H1 (cell line): ENCODE measurements at regions not wholly inside any gene's neighbourhood (a gene's known extent, or its start where the extent isn't known, plus 50 kb on each side); places are given as distances from the start of the nearest gene placed in this dataset.

ENCODE experiments used
- CTCF ChIA-PET: fragments of 300-600 bp; sonication (Branson Sonifier 250); formaldehyde crosslinking; loops from one replicate; lab custom pipeline; 2021; ENCODE audit not compliant: partially characterized antibody; lab: Charles Lee
- POLR2A ChIA-PET: fragments of 300-600 bp; sonication (Branson Sonifier 250); formaldehyde crosslinking; loops from one replicate; lab custom pipeline; 2021; ENCODE audit warnings: inconsistent platforms; ENCODE audit not compliant: partially characterized antibody; lab: Charles Lee
- DNase-seq, 2 experiments: peaks; one replicate each; pipeline versions ENCODE4 v3.0.0 to v3.0.0-alpha.2; 2010 to 2022; ENCODE audit warnings: low spot score in 2 of 2, low read depth in 1 of 2, mixed read lengths in 1 of 2
- FAIRE-seq: peaks from 2 replicates; lab custom pipeline; 2011; peaks lifted over from hg19 to GRCh38; lab: Jason Lieb, UNC
- H2AFZ ChIP-seq: 2 replicates; pipeline ENCODE4 v1.8.1; 2012; ENCODE audit warnings: low read length, inconsistent platforms
- H2AK5ac ChIP-seq: 2 replicates; pipeline ENCODE4 v1.6.1; 2013; ENCODE audit warnings: low read depth, low read length
- H2BK120ac ChIP-seq: replicated peaks from 2 replicates; pipeline ENCODE3; 2013; ENCODE audit warnings: low read depth, low read length, inconsistent platforms
- H2BK12ac ChIP-seq: 2 replicates; pipeline ENCODE4 v1.6.1; 2013; ENCODE audit warnings: low read depth, low read length
- H2BK15ac ChIP-seq: 2 replicates; pipeline ENCODE4 v1.6.1; 2013; ENCODE audit warnings: low read length
- H2BK20ac ChIP-seq: 2 replicates; pipeline ENCODE4 v1.6.1; 2013; ENCODE audit warnings: low read length
- H2BK5ac ChIP-seq: 2 replicates; pipeline ENCODE4 v1.6.1; 2013; ENCODE audit warnings: low read depth, low read length
- H3K14ac ChIP-seq: 2 replicates; pipeline ENCODE4 v1.6.1; 2013; ENCODE audit warnings: inconsistent platforms; ENCODE audit not compliant: insufficient read length
- H3K18ac ChIP-seq: 2 replicates; pipeline ENCODE4 v1.6.1; 2013; ENCODE audit warnings: low read length; ENCODE audit errors: extremely low read depth
- H3K23ac ChIP-seq: 2 replicates; pipeline ENCODE4 v1.6.1; 2013; ENCODE audit warnings: inconsistent platforms; ENCODE audit not compliant: insufficient read length
- H3K23me2 ChIP-seq: 2 replicates; pipeline ENCODE4 v1.6.1; 2013; ENCODE audit warnings: low read depth, low read length
- H3K27ac ChIP-seq: 2 replicates; pipeline ENCODE4 v1.6.1; 2011; ENCODE audit warnings: low read depth, low read length, inconsistent platforms
- H3K27me3 ChIP-seq, 4 experiments: replicated peaks in 1 of 4; 1 replicate in 1 of 4; 2 replicates in 3 of 4; pipeline versions ENCODE4 v1.6.1 to v1.8.1; 2011 to 2013; ENCODE audit warnings: low read length in 3 of 4, mild to moderate bottlenecking in 3 of 4, inconsistent platforms in 2 of 4, mixed read lengths in 2 of 4, moderate library complexity in 1 of 4; ENCODE audit not compliant: control insufficient read depth in 3 of 4, insufficient read depth in 3 of 4; ENCODE audit errors: extremely low read depth in 1 of 4
- H3K36me3 ChIP-seq, 4 experiments: 2 replicates each; pipeline versions ENCODE4 v1.6.1 to v1.8.1; 2011 to 2013; ENCODE audit warnings: mild to moderate bottlenecking in 4 of 4, low read length in 3 of 4, moderate library complexity in 2 of 4, control low read depth in 1 of 4, inconsistent platforms in 1 of 4; ENCODE audit not compliant: insufficient read depth in 4 of 4, control insufficient read depth in 2 of 4
- H3K4ac ChIP-seq: replicated peaks from 2 replicates; pipeline ENCODE3; 2013; ENCODE audit warnings: low read length, low read depth, mixed read lengths, inconsistent platforms; ENCODE audit not compliant: insufficient read length
- H3K4me1 ChIP-seq, 4 experiments: replicated peaks in 1 of 4; 1 replicate in 1 of 4; 2 replicates in 3 of 4; pipeline versions ENCODE4 v1.6.1 to v1.8.1; 2011 to 2013; ENCODE audit warnings: low read length in 3 of 4, inconsistent platforms in 2 of 4, mixed read lengths in 1 of 4; ENCODE audit not compliant: insufficient read depth in 4 of 4, control insufficient read depth in 3 of 4
- H3K4me2 ChIP-seq, 2 experiments: 2 replicates each; pipeline versions ENCODE4 v1.6.1 to v1.8.1; 2011 to 2013; ENCODE audit warnings: low read depth in 2 of 2, low read length in 2 of 2, control low read depth in 1 of 2, inconsistent platforms in 1 of 2, mild to moderate bottlenecking in 1 of 2; ENCODE audit not compliant: insufficient read depth in 1 of 2
- H3K4me3 ChIP-seq, 4 experiments: fragments of 200-600, 300-600 bp in 1 of 4; sonication (generic), shearing (Covaris generic), sonication (Bioruptor Twin) in 1 of 4; 2 replicates each; pipeline versions ENCODE4 v1.5.1 to v1.8.1; 2011 to 2016; ENCODE audit warnings: low read length in 4 of 4, low read depth in 3 of 4, control low read depth in 2 of 4, inconsistent platforms in 2 of 4, mild to moderate bottlenecking in 2 of 4, mixed read lengths in 1 of 4, moderate library complexity in 1 of 4; ENCODE audit not compliant: insufficient read depth in 2 of 4; ENCODE audit errors: extremely low read depth in 1 of 4
- H3K56ac ChIP-seq: replicated peaks from 2 replicates; pipeline ENCODE3; 2013; ENCODE audit warnings: low read depth, mild to moderate bottlenecking, mixed read lengths, low read length, inconsistent platforms; ENCODE audit not compliant: insufficient read length
- H3K79me1 ChIP-seq: 2 replicates; pipeline ENCODE4 v1.6.1; 2013; ENCODE audit warnings: low read depth, low read length, control low read depth
- H3K79me2 ChIP-seq, 2 experiments: 2 replicates each; pipeline versions ENCODE4 v1.6.1 to v1.8.1; 2012 to 2013; ENCODE audit warnings: low read length in 2 of 2, mild to moderate bottlenecking in 2 of 2, inconsistent platforms in 1 of 2; ENCODE audit not compliant: insufficient read depth in 2 of 2, control insufficient read depth in 1 of 2
- H3K9ac ChIP-seq, 4 experiments: replicated peaks in 1 of 4; 1 replicate in 1 of 4; 2 replicates in 3 of 4; pipeline versions ENCODE4 v1.6.1 to v1.8.1; 2011 to 2013; ENCODE audit warnings: low read depth in 3 of 4, low read length in 3 of 4, control low read depth in 2 of 4, mild to moderate bottlenecking in 2 of 4, moderate library complexity in 2 of 4, inconsistent platforms in 1 of 4; ENCODE audit errors: extremely low read depth in 1 of 4
- H3K9me3 ChIP-seq, 2 experiments: 2 replicates each; pipeline versions ENCODE4 v1.6.1 to v1.8.1; 2012 to 2013; ENCODE audit warnings: mild to moderate bottlenecking in 2 of 2, moderate library complexity in 2 of 2, control low read depth in 1 of 2, inconsistent platforms in 1 of 2, low read depth in 1 of 2, low read length in 1 of 2, mixed read lengths in 1 of 2; ENCODE audit not compliant: insufficient read depth in 2 of 2
- H4K20me1 ChIP-seq, 2 experiments: replicated peaks in 1 of 2; 2 replicates each; pipeline versions ENCODE3 to v1.8.1; 2011 to 2013; ENCODE audit warnings: inconsistent platforms in 2 of 2, low read length in 2 of 2, mild to moderate bottlenecking in 1 of 2; ENCODE audit not compliant: insufficient read depth in 2 of 2, control insufficient read depth in 1 of 2
- H4K5ac ChIP-seq: 2 replicates; pipeline ENCODE4 v1.6.1; 2013; ENCODE audit warnings: low read length, low read depth, mixed read lengths, inconsistent platforms; ENCODE audit not compliant: insufficient read length
- H4K8ac ChIP-seq: 2 replicates; pipeline ENCODE4 v1.8.0; 2013; ENCODE audit warnings: mild to moderate bottlenecking, moderate library complexity, low read length, inconsistent platforms; ENCODE audit not compliant: insufficient read depth; ENCODE audit errors: extremely low read depth
- H4K91ac ChIP-seq: replicated peaks from 2 replicates; pipeline ENCODE3; 2013; ENCODE audit warnings: low read length, mixed read lengths, inconsistent platforms; ENCODE audit not compliant: insufficient read length
- CBX5 ChIP-seq: fragments of 300-800, 300-1000 bp; sonication (generic); IDR thresholded peaks from 2 replicates; pipeline ENCODE4 v1.7.1; 2016; ENCODE audit warnings: antibody characterized with exemption, low read length, low read depth
- CTCF ChIP-seq, 3 experiments: IDR thresholded peaks; 1 replicate in 2 of 3; 2 replicates in 1 of 3; pipeline versions ENCODE4 v1.5.1 to v1.6.1; 2011; ENCODE audit warnings: low read length in 3 of 3, mild to moderate bottlenecking in 3 of 3, inconsistent platforms in 2 of 3, low read depth in 1 of 3, moderate library complexity in 1 of 3; ENCODE audit not compliant: insufficient read depth in 1 of 3; ENCODE audit errors: control extremely low read depth in 1 of 3
- EP300 ChIP-seq, 2 experiments: IDR thresholded peaks; 1 replicate in 1 of 2; 2 replicates in 1 of 2; pipeline ENCODE4 v1.6.1; 2011 to 2012; ENCODE audit warnings: low read depth in 2 of 2, low read length in 2 of 2, mild to moderate bottlenecking in 2 of 2, borderline replicate concordance in 1 of 2, inconsistent platforms in 1 of 2, moderate library complexity in 1 of 2
- FOSL1 ChIP-seq: IDR thresholded peaks from 2 replicates; pipeline ENCODE4 v1.6.1; 2011; ENCODE audit warnings: mild to moderate bottlenecking, low read depth, low read length, moderate library complexity; ENCODE audit not compliant: insufficient read depth
- HDAC6 ChIP-seq: IDR thresholded peaks from one replicate; pipeline ENCODE4 v1.7.1; 2012; ENCODE audit warnings: low read depth, mild to moderate bottlenecking, inconsistent platforms, low read length, moderate library complexity
- POU5F1 ChIP-seq: IDR thresholded peaks from 2 replicates; pipeline ENCODE4 v1.6.1; 2011; ENCODE audit warnings: low read depth, mild to moderate bottlenecking, low read length, moderate library complexity
- RXRA ChIP-seq: IDR thresholded peaks from 2 replicates; pipeline ENCODE4 v1.6.1; 2011; ENCODE audit warnings: low read depth, mild to moderate bottlenecking, low read length, moderate library complexity; ENCODE audit not compliant: insufficient read depth
- SAP30 ChIP-seq: fragments of 300-600 bp; sonication (generic); IDR thresholded peaks from 2 replicates; pipeline ENCODE4 v1.7.1; 2012; ENCODE audit warnings: low read length, moderate library complexity, mild to moderate bottlenecking, inconsistent platforms; ENCODE audit not compliant: insufficient read depth, insufficient replicate concordance
- SUZ12 ChIP-seq: fragments of 200-600 bp; sonication (generic); IDR thresholded peaks from 2 replicates; pipeline ENCODE4 v1.6.1; 2012; ENCODE audit warnings: mild to moderate bottlenecking, inconsistent platforms, low read length, moderate library complexity, mixed read lengths
- TEAD4 ChIP-seq: IDR thresholded peaks from 2 replicates; pipeline ENCODE4 v1.6.1; 2012; ENCODE audit warnings: low read depth, low read length, inconsistent platforms, mixed read lengths
- WGBS, 2 experiments: shearing (Covaris generic) in 1 of 2; methylation state at CpG; one replicate each; pipeline versions ENCODE4 v1.1.6 to v1.1.7; 2013 to 2015; ENCODE audit warnings: low lambda C conversion rate in 2 of 2, mixed read lengths in 2 of 2, inconsistent platforms in 1 of 2, low coverage in 1 of 2, missing lambda C conversion rate in 1 of 2; ENCODE audit not compliant: insufficient replicate concordance in 2 of 2, insufficient coverage in 1 of 2, insufficient read length in 1 of 2; ENCODE audit errors: extremely low coverage in 1 of 2, missing lambda C conversion rate in 1 of 2; 5-methylcytosine and 5-hydroxymethylcytosine counted together

- Histone ChIP-seq H3K27ac (no peak overlapping the region), H3K14ac (no peak overlapping the region), H2BK12ac (no peak overlapping the region), H2BK20ac (no peak overlapping the region), H3K36me3 (no peaks in the 10 kb centered on the region), H2AK5ac (no peak overlapping the region), H3K9ac (no peak overlapping the region), H2AFZ (no peak overlapping the region), H3K56ac (no peak overlapping the region), H3K4ac (no peak overlapping the region), H4K20me1 (no peaks in the 10 kb centered on the region), H4K91ac (no peak overlapping the region), H3K79me1 (no peaks in the 10 kb centered on the region), H4K5ac (no peak overlapping the region), H3K23ac (no peak overlapping the region), H3K18ac (no peak overlapping the region; the same call in 1 of the 2 replicates), H2BK15ac (no peak overlapping the region), H3K23me2 (no peaks in the 10 kb centered on the region), H3K4me1 (peaks cover 0 to 2% (median 0%) of the 10 kb centered on the region in 4 experiments; a peak in 2 of 7 replicates), H3K4me3 (no peak overlapping the region), H3K9me3 (no peaks in the 10 kb centered on the region), H4K8ac (no peak overlapping the region), H3K4me2 (no peak overlapping the region), H2BK120ac (no peak overlapping the region), H3K27me3 (peaks cover 0 to 1% (median 0%) of the 10 kb centered on the region in 4 experiments; a peak in 1 of 7 replicates), H3K79me2 (no peaks in the 10 kb centered on the region), H2BK5ac (no peak overlapping the region)
- WGBS, 2 experiments: 89% methylated on average over 9 of the region's 9 CpGs; no CpG with 5 or more reads in 1 of the 2 experiments
- ChIA-PET CTCF (interaction anchor here (0.6 to 3.8 kb wide), 8 partner anchors 10 to 801 kb away, joined by 3 to 29 read pairs (median 4); no protein-coding TSS in a partner anchor), POLR2A (interaction anchor here (1.0 kb wide), 1 partner anchor 34 kb away, joined by 3 read pairs; no protein-coding TSS in a partner anchor)
- FAIRE-seq (no peak), DNase-seq (no peak)
- TF ChIP-seq HDAC6 (no peak), EP300 (IDR thresholded peaks at IDR 0.05; ENCODE audit: borderline replicate concordance in 1 of 2, low read depth in 2 of 2, low read length in 2 of 2) (no peak), TEAD4 (no peak), POU5F1 (no peak), SUZ12 (no peak), SAP30 (no peak), CBX5 (no peak), CTCF (IDR thresholded peaks at IDR 0.05; ENCODE audit: control extremely low read depth in 1 of 3, insufficient read depth in 1 of 3, low read depth in 1 of 3, low read length in 3 of 3) (no peak), FOSL1 (no peak), RXRA (no peak)
Observed at GRCh38 chr2:176534798-176535466, 265.7 kb downstream of the MTX2 start.
